Fibroblast of pulmonary artery (primary cell): ENCODE measurements at regions not wholly inside any gene's neighbourhood (a gene's known extent, or its start where the extent isn't known, plus 50 kb on each side); places are given as distances from the start of the nearest gene placed in this dataset.

ENCODE experiments used
- DNase-seq: peaks from one replicate; pipeline ENCODE4 v3.0.0-alpha.2; 2010; ENCODE audit warnings: low read depth
- H3K4me3 ChIP-seq: replicated peaks from 2 replicates; pipeline ENCODE4 v1.5.1; 2011; ENCODE audit warnings: low read depth, mild to moderate bottlenecking, control low read depth, low read length, moderate library complexity
- CTCF ChIP-seq: IDR thresholded peaks from 2 replicates; pipeline ENCODE4 v1.5.1; 2011; ENCODE audit warnings: mild to moderate bottlenecking, control low read depth, low read length, inconsistent platforms; ENCODE audit errors: missing control alignments

- peak; percentile 77 for TF ChIP-seq CTCF
- H3K4me3 ChIP-seq: no peak overlapping the region
- peak; percentile 91 for DNase-seq
These were observed 196.4 kb upstream of the C1QTNF7 start for GRCh38 chr4:15231265-15232091.

DNA sequence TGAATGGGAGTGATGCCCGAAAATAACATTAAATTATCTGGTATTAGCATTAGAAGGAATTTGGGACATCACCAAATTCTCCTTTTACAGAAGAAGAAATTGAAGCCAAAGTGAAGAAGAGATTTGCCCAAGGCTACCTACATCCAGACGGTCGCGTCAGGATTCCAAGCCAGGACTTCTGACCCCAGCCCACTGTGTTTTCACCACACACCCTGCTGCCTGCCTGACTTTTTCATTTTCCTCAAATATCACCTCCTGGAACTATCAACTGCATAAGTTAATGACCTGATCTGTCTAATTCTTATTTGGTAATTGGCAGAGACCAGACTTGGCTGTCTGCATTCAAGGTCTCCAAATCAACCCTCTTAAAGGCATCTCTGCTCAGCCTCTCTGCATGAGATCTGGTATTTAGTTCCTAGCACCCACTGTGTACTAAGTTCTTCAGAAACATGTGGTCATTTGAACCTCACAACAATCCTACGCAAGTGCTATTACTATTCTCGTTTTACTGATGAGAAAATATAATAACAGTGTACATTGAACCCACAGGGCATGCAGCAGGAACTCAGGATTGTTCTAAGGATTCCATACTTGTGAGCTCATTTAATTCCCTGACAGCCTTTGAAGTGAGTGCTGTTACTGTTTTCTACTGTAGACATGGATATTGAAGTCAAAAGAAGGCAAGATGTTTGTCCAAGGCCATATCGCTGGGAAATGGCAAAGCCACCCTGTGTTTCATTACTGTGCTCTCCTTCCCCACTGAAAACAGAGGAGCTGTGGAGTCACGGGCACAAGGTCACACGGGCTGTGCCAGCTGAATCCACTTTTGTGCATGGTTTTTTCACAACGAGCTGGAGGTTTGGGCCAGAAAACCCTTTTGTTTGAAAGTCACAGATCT lies 195.2 kb upstream of the C1QTNF7 start:
- DNase-seq: peak; percentile 62

DNA sequence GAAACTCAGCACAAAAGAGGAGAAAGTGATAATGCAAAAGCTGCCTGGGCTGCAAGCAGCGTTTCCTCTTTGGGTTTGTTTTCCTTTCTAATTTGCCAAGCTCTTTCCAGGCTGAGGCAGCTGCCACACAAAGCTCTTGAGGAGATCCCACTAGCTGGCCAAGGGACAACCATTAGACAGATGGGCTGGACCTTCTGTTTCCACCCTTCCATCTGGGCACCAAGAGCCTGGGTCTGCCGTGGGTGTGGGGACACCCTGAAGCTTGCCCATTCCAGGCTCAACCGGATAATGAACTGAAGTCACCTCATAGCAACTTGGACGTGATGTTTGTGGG lies 194.6 kb upstream of the C1QTNF7 start:
- TF ChIP-seq CTCF: no peak
- no peak overlapping the region for H3K4me3 ChIP-seq
- DNase-seq: no peak

More for the DNA sequence above, 195.2 kb upstream of the C1QTNF7 start:
- H3K4me3 ChIP-seq: no peak overlapping the region
- TF ChIP-seq CTCF: no peak

GRCh38 chr4:15233626-15234025 lies 194.2 kb upstream of the C1QTNF7 start:
- no peak for TF ChIP-seq CTCF
- no peak overlapping the region for H3K4me3 ChIP-seq
- no peak for DNase-seq

DNA sequence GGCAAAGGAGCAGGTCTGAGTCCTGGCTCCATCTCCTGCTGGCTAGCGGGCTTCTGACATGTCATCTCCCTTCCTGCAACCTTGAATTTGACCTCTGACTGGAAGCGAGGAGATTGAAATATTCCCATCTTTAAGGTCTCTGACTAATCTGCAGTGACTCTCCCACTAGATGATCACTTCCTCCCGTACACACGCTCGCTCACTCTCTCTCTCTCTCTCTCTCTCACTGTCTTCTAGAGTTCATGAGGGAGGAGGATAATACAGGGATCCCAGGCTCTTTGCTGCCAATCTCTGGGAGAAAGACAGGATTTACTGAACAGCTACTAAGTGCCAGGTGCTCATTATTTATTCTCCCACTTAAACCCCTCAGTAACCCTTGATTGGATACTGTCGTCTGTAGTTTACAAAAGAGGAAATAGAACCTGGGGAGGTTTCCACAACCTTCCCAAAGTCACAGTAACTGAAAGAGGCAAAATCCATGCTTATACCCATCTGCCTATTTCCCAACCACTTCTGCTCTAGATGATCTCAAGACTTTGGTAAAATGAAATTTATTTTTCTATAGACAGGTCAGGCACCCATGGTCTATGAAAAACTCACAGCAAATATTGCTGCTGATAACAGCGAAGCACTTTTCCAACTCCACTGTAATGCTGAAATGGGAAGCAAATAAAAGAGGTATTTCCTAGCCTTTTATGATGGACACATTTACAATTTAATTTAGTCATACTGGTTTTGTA lies 193.5 kb upstream of the C1QTNF7 start:
- no peak overlapping the region for H3K4me3 ChIP-seq
- DNase-seq: peak; percentile 69
- no peak for TF ChIP-seq CTCF

- no peak overlapping the region for H3K4me3 ChIP-seq
- DNase-seq: peak; percentile 80
- TF ChIP-seq CTCF: no peak
These were observed 193.0 kb upstream of the C1QTNF7 start for GRCh38 chr4:15234856-15235126.
